ENCODE measurements at regions not wholly inside any gene's neighbourhood (a gene's known extent, or its start where the extent isn't known, plus 50 kb on each side); places are given as distances from the start of the nearest gene placed in this dataset.

DNA sequence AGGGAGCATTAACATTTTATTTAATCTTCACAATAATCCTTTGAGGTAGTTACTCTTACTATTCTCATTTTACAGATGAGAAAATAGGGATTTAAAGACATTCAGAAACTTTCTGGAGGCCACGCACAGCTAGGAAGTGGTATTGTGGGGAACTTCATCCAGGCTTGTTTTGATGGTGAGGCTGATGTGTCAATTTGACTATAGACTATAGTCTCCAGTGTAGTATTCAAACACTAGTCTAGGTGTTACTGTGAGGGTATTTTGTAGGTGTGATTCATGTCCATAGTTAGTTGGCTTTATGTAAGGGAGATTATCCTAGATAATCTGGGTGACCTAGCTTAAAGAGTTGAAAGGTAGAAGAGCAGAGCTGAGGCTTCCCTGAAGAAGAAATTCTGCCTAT, 54.1 kb upstream of the ELL2 start:
- DNase-seq = no peak

DNA sequence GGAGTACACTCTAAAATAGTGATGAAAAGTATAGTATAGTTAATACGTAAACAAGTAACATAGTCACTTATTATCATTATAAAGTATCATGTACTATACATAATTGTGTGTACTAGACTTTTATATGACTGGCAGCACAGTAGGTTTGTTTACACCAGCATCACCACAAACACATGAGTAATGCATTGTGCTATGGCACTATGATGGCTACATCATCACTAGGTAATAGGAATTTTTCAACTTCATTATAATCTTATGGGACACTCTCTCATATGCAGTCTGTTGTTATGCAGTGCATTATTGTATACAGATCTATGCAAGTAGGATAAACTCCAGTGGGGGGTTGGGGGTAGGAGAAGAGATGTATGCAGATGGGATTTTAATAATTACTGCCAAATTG, 52.7 kb upstream of the ELL2 start:
- no peak for DNase-seq

DNA sequence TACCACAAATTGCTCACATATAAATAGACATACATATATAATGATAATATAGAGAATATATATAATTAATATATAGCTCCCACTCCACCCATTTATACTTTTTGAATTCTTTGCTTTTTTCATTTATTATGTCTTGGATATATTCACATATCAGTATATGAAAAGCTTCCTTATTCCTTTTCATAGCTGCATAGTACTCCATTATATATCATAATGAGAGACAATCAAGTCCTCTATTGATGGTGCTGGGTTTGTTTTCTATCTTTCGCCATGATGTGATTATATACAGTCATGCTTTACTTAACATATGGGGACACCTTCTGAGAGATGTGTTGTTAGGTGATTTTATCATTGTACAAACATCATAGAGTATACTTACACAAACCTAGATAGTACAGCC, 51.6 kb upstream of the ELL2 start:
- no peak for DNase-seq

DNA sequence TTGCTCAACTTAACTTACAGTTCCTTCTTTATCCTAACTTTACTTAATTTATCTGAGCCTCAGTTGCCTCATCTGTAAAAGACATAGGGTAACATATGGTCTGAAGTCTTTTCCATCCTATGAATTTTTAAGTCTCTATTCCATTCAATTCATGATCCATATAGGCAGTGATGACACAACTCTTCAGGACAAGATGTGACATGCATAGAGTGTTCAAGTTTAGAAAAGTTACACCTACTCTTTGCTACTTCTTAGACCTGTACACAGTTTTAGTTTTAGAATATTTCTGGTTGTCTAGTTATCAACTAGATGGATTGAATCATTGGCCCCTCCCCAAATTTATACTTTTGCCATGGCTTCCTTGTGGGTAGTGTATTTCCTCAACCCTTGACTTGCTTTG, 50.7 kb upstream of the ELL2 start:
- DNase-seq = no peak
